ENCODE measurements at regions not wholly inside any gene's neighbourhood (a gene's known extent, or its start where the extent isn't known, plus 50 kb on each side); places are given as distances from the start of the nearest gene placed in this dataset.

DNA sequence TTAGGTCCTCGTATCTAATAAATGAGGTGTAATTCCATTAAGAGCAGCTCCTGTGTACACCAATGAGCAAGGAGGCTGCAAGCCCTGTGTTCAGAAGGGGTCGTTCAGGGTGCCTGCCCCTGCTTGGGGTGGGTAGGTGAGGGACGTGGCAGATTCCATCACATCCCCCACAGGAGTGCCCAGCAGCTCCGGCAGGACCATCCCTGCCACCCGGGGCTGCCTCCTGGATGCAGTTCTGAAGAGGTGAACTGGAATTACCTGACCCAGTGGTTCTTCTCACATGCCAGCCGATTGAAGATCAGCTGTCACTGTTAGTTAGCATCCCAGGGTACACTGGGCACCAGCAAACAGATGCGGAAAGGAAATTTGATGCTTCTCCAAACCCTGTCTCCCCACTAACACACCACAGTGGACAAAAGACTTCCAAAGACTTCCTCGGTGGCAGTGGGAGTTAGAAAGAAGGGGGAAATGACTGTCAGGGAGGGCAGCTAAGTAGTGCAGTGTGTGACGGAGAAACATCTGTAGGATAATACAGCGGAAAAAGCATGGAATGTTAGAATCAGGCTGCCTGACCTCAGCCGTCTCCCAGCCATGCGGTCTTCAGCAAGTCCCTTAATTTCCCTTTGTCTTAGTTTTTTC, 313.6 kb upstream of the ZMIZ1 start:
- Histone ChIP-seq H3K9me3 (ENCODE audit: control insufficient read depth in 4 of 4, insufficient read depth in 3 of 4, low read length in 3 of 4) (no peaks in the 10 kb centered on the region), H3K9ac (ENCODE audit: insufficient read depth in 1 of 2, low read length in 2 of 2) (no peak overlapping the region), H3K4me3 (no peak overlapping the region), H3K36me3 (ENCODE audit: control insufficient read depth in 4 of 4, insufficient read depth in 4 of 4, low read length in 4 of 4) (no peaks in the 10 kb centered on the region), H3K27me3 (ENCODE audit: control insufficient read depth in 3 of 3, insufficient read depth in 3 of 3, low read length in 2 of 3) (no peaks in the 10 kb centered on the region), H3K27ac (ENCODE audit: low read depth in 1 of 2, low read length in 1 of 2) (no peak overlapping the region), H3K4me1 (ENCODE audit: control insufficient read depth in 5 of 5, insufficient read depth in 5 of 5, low read length in 5 of 5) (peaks cover 0 to 20% (median 8%) of the 10 kb centered on the region in 5 donors)
- DNase-seq (peak in 2 of 3 donors; percentile 39 to 54), ATAC-seq (ENCODE audit: insufficient read depth, low FRiP score) (no peak)
- WGBS, 2 donors, result 72 to 78% methylated on average over 12 of the region's 12 CpGs
- TF ChIP-seq, protein P1, sequence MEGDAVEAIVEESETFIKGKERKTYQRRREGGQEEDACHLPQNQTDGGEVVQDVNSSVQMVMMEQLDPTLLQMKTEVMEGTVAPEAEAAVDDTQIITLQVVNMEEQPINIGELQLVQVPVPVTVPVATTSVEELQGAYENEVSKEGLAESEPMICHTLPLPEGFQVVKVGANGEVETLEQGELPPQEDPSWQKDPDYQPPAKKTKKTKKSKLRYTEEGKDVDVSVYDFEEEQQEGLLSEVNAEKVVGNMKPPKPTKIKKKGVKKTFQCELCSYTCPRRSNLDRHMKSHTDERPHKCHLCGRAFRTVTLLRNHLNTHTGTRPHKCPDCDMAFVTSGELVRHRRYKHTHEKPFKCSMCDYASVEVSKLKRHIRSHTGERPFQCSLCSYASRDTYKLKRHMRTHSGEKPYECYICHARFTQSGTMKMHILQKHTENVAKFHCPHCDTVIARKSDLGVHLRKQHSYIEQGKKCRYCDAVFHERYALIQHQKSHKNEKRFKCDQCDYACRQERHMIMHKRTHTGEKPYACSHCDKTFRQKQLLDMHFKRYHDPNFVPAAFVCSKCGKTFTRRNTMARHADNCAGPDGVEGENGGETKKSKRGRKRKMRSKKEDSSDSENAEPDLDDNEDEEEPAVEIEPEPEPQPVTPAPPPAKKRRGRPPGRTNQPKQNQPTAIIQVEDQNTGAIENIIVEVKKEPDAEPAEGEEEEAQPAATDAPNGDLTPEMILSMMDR (IDR thresholded peaks at IDR 0.05; ENCODE audit: control extremely low read depth, extremely low read depth), result no peak

DNA sequence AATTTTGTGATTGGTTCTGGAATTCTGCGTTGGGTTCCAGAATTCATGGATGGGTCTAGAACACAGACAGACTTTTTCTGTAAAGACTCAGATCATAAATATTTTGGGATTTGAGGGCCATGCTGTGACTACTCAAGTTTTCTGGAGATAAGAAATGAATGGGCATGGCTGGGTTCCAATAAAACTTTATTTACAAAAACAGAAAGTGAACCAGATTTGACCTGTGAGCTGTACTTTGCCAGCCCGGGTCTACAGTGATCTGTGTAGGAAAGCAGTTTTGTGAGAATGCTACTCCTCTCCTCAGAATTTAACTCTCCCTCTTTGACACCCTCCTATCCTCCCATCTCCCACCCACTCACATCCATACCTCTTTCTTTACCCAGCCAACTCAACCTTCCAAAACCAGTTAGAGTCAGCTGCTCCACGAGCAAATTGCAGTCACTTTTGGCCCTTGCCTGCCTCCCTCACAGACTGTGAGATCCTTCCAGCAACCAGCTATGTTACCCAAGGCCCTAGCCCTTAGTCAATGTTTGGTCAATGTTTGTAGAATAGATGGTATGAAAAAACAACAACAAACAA, 312.8 kb upstream of the ZMIZ1 start:
- no peak for DNase-seq
- no peak overlapping the region for H3K27ac ChIP-seq (ENCODE audit: low read depth in 1 of 2, low read length in 1 of 2)

DNA sequence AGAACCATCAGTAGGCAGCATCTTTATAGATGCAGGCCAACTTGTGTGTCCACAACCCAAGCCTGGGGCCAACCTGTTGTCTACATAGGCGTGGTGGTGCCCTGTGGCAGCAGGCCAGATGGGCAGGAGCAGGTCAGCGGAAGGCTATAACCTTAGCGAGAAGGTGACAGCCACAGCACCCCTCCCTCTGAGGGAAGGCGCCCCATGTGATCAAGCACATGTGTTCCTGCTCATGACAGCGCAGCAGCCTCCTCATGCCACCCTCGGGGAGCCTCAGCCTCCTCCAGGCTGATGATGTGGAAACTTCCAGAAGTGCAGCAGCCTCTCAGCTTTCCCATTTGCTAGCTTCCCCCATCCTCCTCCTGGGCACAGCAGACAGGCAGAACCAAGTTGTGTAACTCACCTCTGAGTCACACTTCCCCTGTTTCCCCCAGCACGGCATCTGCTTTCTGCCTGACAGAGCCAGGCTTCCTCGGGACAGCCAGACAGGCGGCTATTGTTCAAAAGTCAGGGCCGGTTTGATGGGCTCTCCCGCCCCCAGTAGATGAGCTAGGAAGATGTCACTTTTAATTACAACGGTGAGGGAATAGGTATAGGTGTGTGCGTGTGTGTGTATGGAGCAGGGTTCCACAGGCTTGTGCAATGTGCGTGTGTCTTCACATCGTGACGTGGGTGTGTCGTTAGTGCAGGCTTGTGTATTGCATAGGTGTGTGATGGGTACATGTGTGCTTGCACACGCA, 312.0 kb upstream of the ZMIZ1 start:
- Histone ChIP-seq H3K36me3 (ENCODE audit: control insufficient read depth in 4 of 4, insufficient read depth in 4 of 4, low read length in 4 of 4) (no peaks in the 10 kb centered on the region), H3K4me1 (ENCODE audit: control insufficient read depth in 5 of 5, insufficient read depth in 5 of 5, low read length in 5 of 5) (peaks cover 0 to 20% (median 8%) of the 10 kb centered on the region in 5 donors), H3K4me3 (no peak overlapping the region), H3K9me3 (ENCODE audit: control insufficient read depth in 4 of 4, insufficient read depth in 3 of 4, low read length in 3 of 4) (no peaks in the 10 kb centered on the region), H3K9ac (ENCODE audit: insufficient read depth in 1 of 2, low read length in 2 of 2) (no peak overlapping the region), H3K27ac (ENCODE audit: low read depth in 1 of 2, low read length in 1 of 2) (peak overlapping the region in 1 of 2 donors; percentile 28), H3K27me3 (ENCODE audit: control insufficient read depth in 3 of 3, insufficient read depth in 3 of 3, low read length in 2 of 3) (no peaks in the 10 kb centered on the region)
- TF ChIP-seq, protein P1 (IDR thresholded peaks at IDR 0.05; ENCODE audit: control extremely low read depth, extremely low read depth), result no peak
- WGBS, 2 donors, result 32 to 47% methylated on average over 18 of the region's 18 CpGs
- peak; percentile 88 for ATAC-seq (ENCODE audit: insufficient read depth, low FRiP score)
- peak in 1 of 3 donors; percentile 39 for DNase-seq

More for the DNA sequence above, 312.8 kb upstream of the ZMIZ1 start:
- TF ChIP-seq, protein P1 (IDR thresholded peaks at IDR 0.05; ENCODE audit: control extremely low read depth, extremely low read depth), result no peak
- Histone ChIP-seq H3K36me3 (ENCODE audit: control insufficient read depth in 4 of 4, insufficient read depth in 4 of 4, low read length in 4 of 4) (no peaks in the 10 kb centered on the region), H3K4me1 (ENCODE audit: control insufficient read depth in 5 of 5, insufficient read depth in 5 of 5, low read length in 5 of 5) (peaks cover 0 to 20% (median 8%) of the 10 kb centered on the region in 5 donors), H3K9ac (ENCODE audit: insufficient read depth in 1 of 2, low read length in 2 of 2) (no peak overlapping the region), H3K4me3 (no peak overlapping the region), H3K9me3 (ENCODE audit: control insufficient read depth in 4 of 4, insufficient read depth in 3 of 4, low read length in 3 of 4) (no peaks in the 10 kb centered on the region), H3K27me3 (ENCODE audit: control insufficient read depth in 3 of 3, insufficient read depth in 3 of 3, low read length in 2 of 3) (no peaks in the 10 kb centered on the region)
- 84 to 86% methylated on average over 3 of the region's 3 CpGs for WGBS, 2 donors
- ATAC-seq (ENCODE audit: insufficient read depth, low FRiP score), result no peak

All from lung (tissue), 11 donors.